ENCODE measurements at regions not wholly inside any gene's neighbourhood (a gene's known extent, or its start where the extent isn't known, plus 50 kb on each side); places are given as distances from the start of the nearest gene placed in this dataset.
"Not testable (repeated sequence)": the region's sequence is repeated elsewhere in the genome, so short reads cannot be mapped to it uniquely, and the experiment has no call there.

GRCh38 chr19:14328406-14328805 is 52.8 kb upstream of the ADGRE5 start:
- no peak for DNase-seq

- not testable (repeated sequence) for DNase-seq
Observed at GRCh38 chr19:14327061-14327460, 54.2 kb upstream of the ADGRE5 start.

GRCh38 chr19:14325863-14326262 is 55.4 kb upstream of the ADGRE5 start:
- DNase-seq = no peak

- DNase-seq = no peak
Observed at GRCh38 chr19:14325134-14325533, 56.1 kb upstream of the ADGRE5 start.

GRCh38 chr19:14322889-14323463 is 58.3 kb upstream of the ADGRE5 start:
- DNase-seq = no peak

- no peak for DNase-seq
Observed at GRCh38 chr19:14320253-14320652, 61.0 kb upstream of the ADGRE5 start.

- not testable (repeated sequence) for DNase-seq
Observed at GRCh38 chr19:14319720-14320119, 61.5 kb upstream of the ADGRE5 start.

- no peak for DNase-seq
Observed at GRCh38 chr19:14318873-14319272, 62.4 kb upstream of the ADGRE5 start.

- DNase-seq = no peak
Observed at GRCh38 chr19:14317157-14317556, 64.1 kb upstream of the ADGRE5 start.

GRCh38 chr19:14315433-14315832 is 65.8 kb upstream of the ADGRE5 start:
- DNase-seq = no peak

- DNase-seq = no peak
Observed at GRCh38 chr19:14310055-14310454, 71.2 kb upstream of the ADGRE5 start.

- no peak for DNase-seq
Observed at GRCh38 chr19:14305706-14306105, 75.5 kb upstream of the ADGRE5 start.

- no peak for DNase-seq
Observed at GRCh38 chr19:14301150-14301549, 80.1 kb upstream of the ADGRE5 start.

GRCh38 chr19:14300303-14300702 is 80.9 kb upstream of the ADGRE5 start:
- no peak for DNase-seq

GRCh38 chr19:14299224-14299827 is 81.9 kb upstream of the ADGRE5 start:
- DNase-seq = not testable (repeated sequence)

- not testable (repeated sequence) for DNase-seq
Observed at GRCh38 chr19:14297883-14298576, 83.2 kb upstream of the ADGRE5 start.

- peak; percentile 26 for DNase-seq
Observed at GRCh38 chr19:14294974-14295373, 86.3 kb upstream of the ADGRE5 start.

GRCh38 chr19:14293816-14294170 is 87.5 kb upstream of the ADGRE5 start:
- not testable (repeated sequence) for DNase-seq

GRCh38 chr19:14293101-14293815 is 87.3 kb upstream of the ADGRL1 start:
- DNase-seq = not testable (repeated sequence)

- not testable (repeated sequence) for DNase-seq
Observed at GRCh38 chr19:14289810-14290209, 83.8 kb upstream of the ADGRL1 start.

GRCh38 chr19:14287837-14288236 is 81.9 kb upstream of the ADGRL1 start:
- DNase-seq = not testable (repeated sequence)

GRCh38 chr19:14286594-14286993 is 80.6 kb upstream of the ADGRL1 start:
- not testable (repeated sequence) for DNase-seq

- DNase-seq = not testable (repeated sequence)
Observed at GRCh38 chr19:14285726-14286125, 79.8 kb upstream of the ADGRL1 start.

Data from activated naive CD4-positive, alpha-beta T cell treated with anti-CD3 and anti-CD28 coated beads, Interleukin-2, amount 50 U/mL, for 16 hours (primary cell).